CD4-positive, CD25-positive, alpha-beta regulatory T cell (primary cell): ENCODE measurements at regions not wholly inside any gene's neighbourhood (a gene's known extent, or its start where the extent isn't known, plus 50 kb on each side); places are given as distances from the start of the nearest gene placed in this dataset.
A peak's percentile ranks its signal among the peaks of the same experiment; 100 is the strongest.

Experiments
- ATAC-seq, 2 donors: fragments of 150-1000 bp; cut with Tn5 transposase; one replicate each; pipeline ENCODE4 v1.10.0; 2021; ENCODE audit warnings: low read depth in 2 of 2, moderate number of reproducible peaks in 2 of 2, moderate library complexity in 1 of 2
- DNase-seq, 3 donors: peaks; one replicate each; pipeline versions ENCODE4 v3.0.0 to v3.0.0-alpha.2; 2012 to 2022; ENCODE audit warnings: mixed read lengths in 1 of 3
- H3K27ac ChIP-seq: one replicate; pipeline ENCODE4 v1.7.0; 2013; ENCODE audit warnings: mild to moderate bottlenecking, low read length; ENCODE audit not compliant: insufficient read depth, poor library complexity, severe bottlenecking
- H3K27me3 ChIP-seq: one replicate; pipeline ENCODE4 v1.7.0; 2013; ENCODE audit warnings: low read length; ENCODE audit not compliant: control insufficient read depth, insufficient read depth
- H3K36me3 ChIP-seq: one replicate; pipeline ENCODE4 v1.7.0; 2013; ENCODE audit warnings: mild to moderate bottlenecking, low read length, moderate library complexity; ENCODE audit not compliant: control insufficient read depth, insufficient read depth
- H3K4me1 ChIP-seq: 2 replicates; pipeline ENCODE4 v1.7.0; 2013; ENCODE audit warnings: mild to moderate bottlenecking, low read length; ENCODE audit not compliant: insufficient read depth, control insufficient read depth, poor library complexity, severe bottlenecking
- H3K4me3 ChIP-seq: one replicate; pipeline ENCODE4 v1.7.0; 2013; ENCODE audit warnings: low read depth, mild to moderate bottlenecking, low read length, moderate library complexity
- H3K9me3 ChIP-seq, 2 experiments: 1 replicate in 1 of 2; 2 replicates in 1 of 2; pipeline ENCODE4 v1.7.0; 2013; ENCODE audit warnings: low read length in 2 of 2, mild to moderate bottlenecking in 1 of 2, moderate library complexity in 1 of 2; ENCODE audit not compliant: control insufficient read depth in 2 of 2
- H3K27ac Mint-ChIP-seq, 3 donors: one replicate each; pipeline ENCODE4 v1.8.0; 2020 to 2022; ENCODE audit warnings: mild to moderate bottlenecking in 3 of 3, mixed read lengths in 3 of 3, moderate library complexity in 2 of 3
- H3K27me3 Mint-ChIP-seq: one replicate; pipeline ENCODE4 v1.8.0; 2022; ENCODE audit warnings: mild to moderate bottlenecking, mixed read lengths
- H3K36me3 Mint-ChIP-seq: one replicate; pipeline ENCODE4 v1.8.0; 2020; ENCODE audit warnings: mixed read lengths
- H3K4me1 Mint-ChIP-seq, 4 donors: one replicate each; pipeline ENCODE4 v1.8.0; 2020 to 2022; ENCODE audit warnings: mixed read lengths in 4 of 4, mild to moderate bottlenecking in 1 of 4
- H3K4me3 Mint-ChIP-seq, 4 donors: one replicate each; pipeline ENCODE4 v1.8.0; 2020 to 2022; ENCODE audit warnings: mild to moderate bottlenecking in 4 of 4, mixed read lengths in 4 of 4, moderate library complexity in 3 of 4
- H3K9me3 Mint-ChIP-seq, 7 donors: one replicate each; pipeline ENCODE4 v1.8.0; 2020 to 2022; ENCODE audit warnings: mixed read lengths in 7 of 7, mild to moderate bottlenecking in 3 of 7, moderate library complexity in 2 of 7

DNA sequence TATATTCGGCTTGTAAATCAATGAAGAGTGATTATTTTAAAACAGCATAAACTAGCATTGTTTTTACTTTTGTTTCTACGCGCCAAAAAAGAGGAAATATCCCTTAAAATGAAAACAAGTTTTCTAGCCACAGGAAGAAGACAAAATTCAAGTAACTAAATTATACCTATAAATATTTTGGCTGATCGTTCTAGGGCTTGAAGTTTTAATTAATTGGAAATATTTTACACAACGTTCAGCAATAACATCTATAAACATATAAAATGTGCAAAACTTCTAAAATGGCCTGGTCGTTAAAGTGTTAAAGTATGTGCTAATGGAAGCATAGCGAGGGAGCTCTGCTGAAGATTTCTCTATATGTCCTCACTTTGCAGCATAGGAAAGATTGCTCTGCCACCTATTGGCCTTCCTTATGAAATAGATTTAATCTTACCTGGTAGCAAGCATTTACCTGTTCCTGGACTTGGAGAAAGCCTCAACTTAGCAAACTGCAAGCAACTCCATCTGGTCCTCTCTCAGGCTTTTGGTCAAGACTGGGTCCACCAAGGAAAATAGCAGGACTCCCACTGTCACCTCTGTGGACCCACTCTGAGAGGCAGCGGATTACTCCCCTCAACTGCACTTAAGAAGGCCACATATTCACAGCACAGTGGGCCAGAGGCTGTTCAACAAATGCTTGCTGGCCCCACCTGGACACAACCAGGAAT lies 351.3 kb upstream of the RUNX1 start:
- DNase-seq, result peak; percentile 5 to 84 (median 67)
- peaks cover 3% of the 10 kb centered on the region for H3K27me3 ChIP-seq
- H3K9me3 ChIP-seq, result no peaks in the 10 kb centered on the region
- no peaks in the 10 kb centered on the region for H3K4me1 ChIP-seq
- ATAC-seq, result peak; percentile 78 to 81
- H3K4me1 Mint-ChIP-seq, result peaks cover 0 to 6% (median 3%) of the 10 kb centered on the region in 4 donors
- H3K36me3 Mint-ChIP-seq, result no peaks in the 10 kb centered on the region
- H3K27ac ChIP-seq, result no peak overlapping the region
- H3K4me3 Mint-ChIP-seq, result no peak overlapping the region
- no peaks in the 10 kb centered on the region for H3K9me3 Mint-ChIP-seq
- no peak overlapping the region for H3K27ac Mint-ChIP-seq
- no peak overlapping the region for H3K4me3 ChIP-seq
- H3K27me3 Mint-ChIP-seq, result peaks cover 29% of the 10 kb centered on the region
- H3K36me3 ChIP-seq, result no peaks in the 10 kb centered on the region

DNA sequence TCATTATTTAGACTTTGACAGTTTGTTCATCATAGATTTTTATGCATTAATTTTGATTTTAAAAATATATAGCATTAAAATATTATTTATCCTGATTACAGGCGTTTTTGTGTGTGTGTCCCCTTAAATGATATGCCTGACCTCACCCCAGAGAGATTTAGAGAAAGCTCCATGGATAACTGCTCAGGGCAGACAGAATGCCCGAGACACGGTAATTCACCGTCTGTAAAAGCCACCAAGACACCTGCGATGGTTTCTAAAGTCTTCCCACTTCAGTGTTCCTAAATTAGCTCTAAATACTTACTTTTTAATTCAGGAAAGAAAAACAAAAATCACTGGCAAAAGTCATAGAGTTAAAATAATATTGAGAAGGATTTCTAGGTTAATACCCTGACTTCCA lies 350.6 kb upstream of the RUNX1 start:
- peaks cover 2% of the 10 kb centered on the region for H3K27me3 ChIP-seq
- peaks cover 0 to 6% (median 3%) of the 10 kb centered on the region in 4 donors for H3K4me1 Mint-ChIP-seq

DNA sequence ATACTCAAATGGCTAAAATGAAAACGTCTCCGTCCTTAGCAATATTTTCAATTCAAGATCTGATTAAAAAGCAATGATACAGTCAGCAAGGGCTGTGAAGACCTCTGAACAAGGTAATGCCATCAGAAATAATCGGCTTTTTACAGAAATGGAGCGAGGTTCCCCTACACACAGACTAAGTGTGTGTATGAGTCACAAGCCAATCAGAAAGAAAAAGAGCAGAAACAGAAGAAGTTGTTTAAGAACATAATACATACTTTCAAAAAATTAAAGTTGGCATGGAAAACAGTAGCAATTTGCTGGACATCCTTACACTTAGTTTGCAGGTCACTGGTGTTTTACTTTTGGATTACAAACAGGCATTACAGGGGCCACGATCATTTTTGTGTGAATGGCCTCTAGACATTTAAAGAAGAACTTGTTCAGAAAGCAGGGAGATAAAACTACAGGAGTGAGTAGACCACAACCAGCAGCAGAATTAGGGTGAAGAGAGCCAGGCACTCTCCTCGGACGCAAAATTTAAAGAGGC lies 350.0 kb upstream of the RUNX1 start:
- Mint-ChIP-seq H3K27ac (no peak overlapping the region), H3K36me3 (no peaks in the 10 kb centered on the region), H3K4me1 (peaks cover 0 to 6% (median 3%) of the 10 kb centered on the region in 4 donors), H3K9me3 (no peaks in the 10 kb centered on the region), H3K4me3 (no peak overlapping the region), H3K27me3 (peaks cover 17% of the 10 kb centered on the region)
- no peak for DNase-seq
- no peaks in the 10 kb centered on the region for H3K9me3 ChIP-seq
- no peaks in the 10 kb centered on the region for H3K4me1 ChIP-seq
- H3K27ac ChIP-seq, result no peak overlapping the region
- H3K4me3 ChIP-seq, result no peak overlapping the region
- ATAC-seq, result no peak
- no peaks in the 10 kb centered on the region for H3K36me3 ChIP-seq
- no peaks in the 10 kb centered on the region for H3K27me3 ChIP-seq

More for the DNA sequence above, 350.6 kb upstream of the RUNX1 start:
- no peak for DNase-seq
- no peaks in the 10 kb centered on the region for H3K9me3 ChIP-seq
- Mint-ChIP-seq H3K9me3 (no peaks in the 10 kb centered on the region), H3K27me3 (peaks cover 23% of the 10 kb centered on the region), H3K27ac (no peak overlapping the region), H3K36me3 (no peaks in the 10 kb centered on the region), H3K4me3 (no peak overlapping the region)
- ATAC-seq, result no peak
- no peaks in the 10 kb centered on the region for H3K4me1 ChIP-seq
- H3K4me3 ChIP-seq, result no peak overlapping the region
- no peak overlapping the region for H3K27ac ChIP-seq
- no peaks in the 10 kb centered on the region for H3K36me3 ChIP-seq

DNA sequence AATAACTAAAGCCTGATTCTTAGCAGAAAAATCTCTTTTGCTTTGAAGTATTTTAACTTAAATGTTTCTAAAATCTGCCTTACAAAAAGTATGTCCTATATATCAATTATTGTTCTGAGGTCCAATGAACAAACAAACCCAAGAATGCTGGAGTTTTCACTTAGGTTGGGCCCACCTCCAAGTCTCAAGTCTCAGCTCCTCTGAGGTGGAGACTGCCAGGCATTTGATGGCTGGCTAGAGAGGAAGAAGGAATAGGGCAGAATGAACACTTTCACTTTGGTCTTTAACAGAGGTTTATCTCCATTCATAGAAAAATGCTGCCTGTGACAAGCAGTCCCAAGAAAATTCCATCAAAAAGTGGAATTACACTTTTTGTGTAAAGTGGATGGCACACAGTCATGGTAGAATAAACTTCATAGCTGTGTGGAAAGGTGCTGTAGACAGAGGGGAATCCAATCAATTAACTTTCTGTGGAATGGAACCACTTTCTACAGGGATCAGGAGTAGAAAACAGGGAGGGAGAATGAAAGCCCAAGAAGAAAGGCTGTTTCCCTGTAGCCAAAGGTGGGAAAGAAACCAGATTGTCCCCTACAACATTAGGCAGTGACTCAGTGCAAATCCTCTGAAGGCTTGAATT lies 349.4 kb upstream of the RUNX1 start:
- Mint-ChIP-seq H3K27ac (no peak overlapping the region), H3K9me3 (no peaks in the 10 kb centered on the region), H3K4me1 (peaks cover 0 to 6% (median 3%) of the 10 kb centered on the region in 4 donors), H3K27me3 (peaks cover 12% of the 10 kb centered on the region), H3K36me3 (no peaks in the 10 kb centered on the region), H3K4me3 (no peak overlapping the region)
- ATAC-seq, result no peak
- Histone ChIP-seq H3K9me3 (no peaks in the 10 kb centered on the region), H3K27ac (no peak overlapping the region), H3K27me3 (no peaks in the 10 kb centered on the region), H3K4me3 (no peak overlapping the region), H3K36me3 (no peaks in the 10 kb centered on the region), H3K4me1 (no peaks in the 10 kb centered on the region)
- no peak for DNase-seq

DNA sequence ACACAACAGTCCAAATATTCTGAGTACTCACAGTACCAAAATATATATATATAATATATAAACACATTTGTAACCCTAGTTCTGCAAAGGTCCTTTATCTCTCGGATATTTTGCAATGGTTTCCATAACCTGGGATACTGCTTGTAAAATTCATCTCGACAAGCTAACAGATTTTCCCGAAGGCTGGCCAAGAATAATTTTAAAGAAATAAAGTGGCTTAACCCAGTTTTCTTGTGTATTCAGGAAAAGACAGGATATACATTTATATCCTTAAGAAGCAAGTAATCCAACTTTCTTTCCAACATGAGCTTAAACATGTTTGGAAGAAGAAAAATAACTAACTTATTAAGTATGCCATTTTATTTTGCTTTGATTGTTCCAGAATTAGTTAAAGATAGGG lies 348.7 kb upstream of the RUNX1 start:
- H3K4me1 Mint-ChIP-seq, result peaks cover 0 to 6% (median 3%) of the 10 kb centered on the region in 4 donors
- no peak overlapping the region for H3K27ac Mint-ChIP-seq

DNA sequence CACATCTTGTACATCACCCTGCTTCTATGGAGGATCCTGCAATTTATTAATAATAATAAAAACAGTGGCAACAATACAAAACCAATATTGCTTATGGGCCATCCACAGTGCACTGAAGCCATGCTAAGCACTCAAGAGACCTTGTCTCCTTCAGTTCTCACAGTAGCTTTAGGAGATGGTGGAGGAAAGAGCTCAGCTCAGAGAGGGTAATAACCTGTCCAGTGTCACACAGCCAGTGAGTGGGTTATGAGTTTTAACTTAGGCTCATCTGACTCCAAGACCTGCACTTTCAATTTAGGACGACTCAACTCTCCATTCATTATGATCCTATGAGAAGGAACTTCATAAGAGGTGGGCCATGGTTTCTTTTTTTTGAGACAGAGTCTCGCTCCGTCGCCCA lies 347.6 kb upstream of the RUNX1 start:
- H3K4me3 Mint-ChIP-seq, result no peak overlapping the region
- Histone ChIP-seq H3K4me1 (no peaks in the 10 kb centered on the region), H3K27ac (no peak overlapping the region), H3K4me3 (no peak overlapping the region), H3K9me3 (no peaks in the 10 kb centered on the region), H3K36me3 (no peaks in the 10 kb centered on the region), H3K27me3 (no peaks in the 10 kb centered on the region)
- no peaks in the 10 kb centered on the region for H3K9me3 Mint-ChIP-seq
- no peaks in the 10 kb centered on the region for H3K36me3 Mint-ChIP-seq
- no peak overlapping the region for H3K27ac Mint-ChIP-seq
- DNase-seq, result no peak
- H3K27me3 Mint-ChIP-seq, result peaks cover 12% of the 10 kb centered on the region
- peaks cover 0 to 6% (median 3%) of the 10 kb centered on the region in 4 donors for H3K4me1 Mint-ChIP-seq
- no peak for ATAC-seq

More for the DNA sequence above, 348.7 kb upstream of the RUNX1 start:
- H3K9me3 ChIP-seq, result no peaks in the 10 kb centered on the region
- Mint-ChIP-seq H3K27me3 (peaks cover 12% of the 10 kb centered on the region), H3K9me3 (no peaks in the 10 kb centered on the region), H3K4me3 (no peak overlapping the region), H3K36me3 (no peaks in the 10 kb centered on the region)
- H3K4me3 ChIP-seq, result no peak overlapping the region
- ATAC-seq (no peak), DNase-seq (no peak)
- H3K27ac ChIP-seq, result no peak overlapping the region
- no peaks in the 10 kb centered on the region for H3K36me3 ChIP-seq
- no peaks in the 10 kb centered on the region for H3K27me3 ChIP-seq
- no peaks in the 10 kb centered on the region for H3K4me1 ChIP-seq

DNA sequence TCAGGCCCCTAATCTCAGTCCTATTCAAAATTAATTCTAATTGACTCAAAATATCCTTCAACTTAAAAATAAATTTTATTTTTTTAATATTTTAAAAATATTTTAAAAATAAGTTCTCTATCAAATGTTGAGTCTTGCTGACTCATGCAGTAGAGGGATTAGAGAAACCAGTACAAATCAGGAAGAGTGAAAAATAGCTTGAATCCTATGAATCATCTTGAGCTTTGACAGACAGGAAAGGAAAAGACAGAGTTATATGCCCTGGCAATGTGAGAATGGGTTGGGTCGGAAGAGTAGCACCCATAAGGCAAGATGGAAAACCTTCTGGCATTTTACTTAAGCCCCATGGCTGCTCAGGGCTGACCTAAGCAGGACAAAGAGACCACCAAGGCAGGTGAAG lies 346.6 kb upstream of the RUNX1 start:
- Histone ChIP-seq H3K4me1 (no peaks in the 10 kb centered on the region), H3K9me3 (no peaks in the 10 kb centered on the region), H3K27ac (no peak overlapping the region), H3K27me3 (no peaks in the 10 kb centered on the region), H3K4me3 (no peak overlapping the region), H3K36me3 (no peaks in the 10 kb centered on the region)
- no peak for DNase-seq
- Mint-ChIP-seq H3K27ac (no peak overlapping the region), H3K36me3 (no peaks in the 10 kb centered on the region), H3K4me3 (no peak overlapping the region), H3K27me3 (peaks cover 12% of the 10 kb centered on the region), H3K9me3 (peaks cover 0 to 2% (median 0%) of the 10 kb centered on the region in 7 donors), H3K4me1 (peaks cover 0 to 6% (median 3%) of the 10 kb centered on the region in 4 donors)
- no peak for ATAC-seq
